Central memory CD8-positive, alpha-beta T cell (primary cell): ENCODE measurements at regions not wholly inside any gene's neighbourhood (a gene's known extent, or its start where the extent isn't known, plus 50 kb on each side); places are given as distances from the start of the nearest gene placed in this dataset.

ENCODE experiments used
- ATAC-seq: fragments of 150-1000 bp; cut with Tn5 transposase; replicated peaks from 2 replicates; pipeline ENCODE4 v1.10.0; 2022; ENCODE audit warnings: mild to moderate bottlenecking, moderate FRiP score, moderate number of reproducible peaks; ENCODE audit not compliant: poor library complexity, severe bottlenecking; ENCODE audit errors: extremely low read depth
- DNase-seq, 2 donors: peaks; one replicate each; pipeline ENCODE4 v3.0.0; 2021; ENCODE audit warnings: low spot score in 2 of 2
- H3K27ac Mint-ChIP-seq: one replicate; pipeline ENCODE4 v1.8.0; 2022; ENCODE audit warnings: low read depth, mild to moderate bottlenecking, moderate library complexity, mixed read lengths
- H3K27me3 Mint-ChIP-seq: one replicate; pipeline ENCODE4 v1.8.0; 2022; ENCODE audit warnings: mixed read lengths
- H3K36me3 Mint-ChIP-seq: one replicate; pipeline ENCODE4 v1.8.0; 2022; ENCODE audit warnings: mild to moderate bottlenecking, moderate library complexity, mixed read lengths; ENCODE audit not compliant: insufficient read depth
- H3K4me1 Mint-ChIP-seq: one replicate; pipeline ENCODE4 v1.8.0; 2022; ENCODE audit warnings: mixed read lengths
- H3K4me3 Mint-ChIP-seq: one replicate; pipeline ENCODE4 v1.8.0; 2022; ENCODE audit warnings: mild to moderate bottlenecking, moderate library complexity, mixed read lengths
- H3K9me3 Mint-ChIP-seq: one replicate; pipeline ENCODE4 v1.8.0; 2022; ENCODE audit warnings: mixed read lengths

DNA sequence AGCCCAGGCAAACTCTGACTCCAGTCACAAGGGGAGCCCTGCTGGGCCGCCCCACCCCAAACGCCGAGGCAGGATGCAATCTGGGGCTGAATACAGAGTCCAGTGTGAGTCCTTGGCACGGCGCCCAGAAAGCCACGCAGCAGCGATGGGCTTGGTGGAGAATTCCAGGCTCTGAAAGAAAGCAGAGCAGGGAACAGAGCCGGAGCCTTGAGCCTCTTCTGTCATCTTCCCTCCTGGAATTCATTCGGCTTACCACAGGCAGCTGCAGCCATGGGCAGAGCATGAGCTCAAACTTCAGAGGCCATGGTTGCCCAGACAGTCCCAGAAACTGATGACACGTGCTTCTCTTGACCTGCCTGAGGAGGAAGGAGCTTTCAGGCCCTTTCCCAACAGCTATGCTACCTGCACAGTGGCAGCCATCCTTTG lies 441.1 kb upstream of the JARID2 start:
- no peaks in the 10 kb centered on the region for H3K9me3 Mint-ChIP-seq
- H3K27ac Mint-ChIP-seq: no peak overlapping the region
- no peaks in the 10 kb centered on the region for H3K36me3 Mint-ChIP-seq
- no peaks in the 10 kb centered on the region for H3K4me1 Mint-ChIP-seq
- no peak for DNase-seq
- H3K4me3 Mint-ChIP-seq: no peak overlapping the region
- H3K27me3 Mint-ChIP-seq: peaks cover 9% of the 10 kb centered on the region
- no peak for ATAC-seq

- Mint-ChIP-seq H3K36me3 (no peaks in the 10 kb centered on the region), H3K4me3 (no peak overlapping the region), H3K4me1 (no peaks in the 10 kb centered on the region), H3K9me3 (no peaks in the 10 kb centered on the region), H3K27me3 (peaks cover 9% of the 10 kb centered on the region), H3K27ac (no peak overlapping the region)
- no peak for DNase-seq
- ATAC-seq: no peak
Measured at GRCh38 chr6:14806101-14806500, 439.8 kb upstream of the JARID2 start.

GRCh38 chr6:14807130-14807529 lies 438.7 kb upstream of the JARID2 start:
- H3K36me3 Mint-ChIP-seq: no peaks in the 10 kb centered on the region
- no peaks in the 10 kb centered on the region for H3K9me3 Mint-ChIP-seq
- H3K4me1 Mint-ChIP-seq: no peaks in the 10 kb centered on the region
- DNase-seq (no peak), ATAC-seq (no peak)
- peaks cover 9% of the 10 kb centered on the region for H3K27me3 Mint-ChIP-seq
- no peak overlapping the region for H3K27ac Mint-ChIP-seq
- H3K4me3 Mint-ChIP-seq: no peak overlapping the region

GRCh38 chr6:14807971-14808370 lies 437.9 kb upstream of the JARID2 start:
- Mint-ChIP-seq H3K4me3 (no peak overlapping the region), H3K9me3 (no peaks in the 10 kb centered on the region), H3K27ac (no peak overlapping the region), H3K36me3 (no peaks in the 10 kb centered on the region), H3K27me3 (peaks cover 9% of the 10 kb centered on the region), H3K4me1 (no peaks in the 10 kb centered on the region)
- ATAC-seq (no peak), DNase-seq (no peak)

- H3K27ac Mint-ChIP-seq: no peak overlapping the region
- DNase-seq (no peak), ATAC-seq (no peak)
- no peak overlapping the region for H3K4me3 Mint-ChIP-seq
- H3K9me3 Mint-ChIP-seq: no peaks in the 10 kb centered on the region
- no peaks in the 10 kb centered on the region for H3K4me1 Mint-ChIP-seq
- H3K27me3 Mint-ChIP-seq: no peaks in the 10 kb centered on the region
- no peaks in the 10 kb centered on the region for H3K36me3 Mint-ChIP-seq
Measured at GRCh38 chr6:14810021-14810420, 435.8 kb upstream of the JARID2 start.

- DNase-seq: no peak
- no peaks in the 10 kb centered on the region for H3K4me1 Mint-ChIP-seq
- H3K9me3 Mint-ChIP-seq: no peaks in the 10 kb centered on the region
- no peaks in the 10 kb centered on the region for H3K36me3 Mint-ChIP-seq
- H3K27ac Mint-ChIP-seq: no peak overlapping the region
- ATAC-seq: no peak
- H3K27me3 Mint-ChIP-seq: no peaks in the 10 kb centered on the region
- H3K4me3 Mint-ChIP-seq: no peak overlapping the region
Measured at GRCh38 chr6:14811775-14812428, 434.0 kb upstream of the JARID2 start.

DNA sequence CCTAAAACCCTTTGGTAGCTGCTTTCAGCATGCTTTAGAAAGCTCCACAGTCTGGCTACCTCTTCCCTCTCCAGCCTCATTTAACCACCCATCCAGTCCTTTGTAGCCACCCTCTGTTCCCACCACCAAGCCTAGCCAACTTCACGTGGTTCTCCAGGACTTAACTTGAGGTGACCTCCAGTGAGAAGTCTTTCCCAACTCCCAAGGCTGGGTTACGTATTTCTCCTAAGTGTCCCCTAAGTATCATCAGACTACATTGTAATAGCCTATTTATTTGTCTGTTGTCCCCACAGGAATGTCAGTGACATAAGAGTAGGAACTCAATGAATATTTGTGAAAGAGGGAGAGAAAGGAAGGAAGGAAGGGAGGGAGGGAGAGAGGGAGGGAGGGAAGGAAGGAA lies 431.9 kb upstream of the JARID2 start:
- Mint-ChIP-seq H3K4me3 (no peak overlapping the region), H3K27me3 (no peaks in the 10 kb centered on the region), H3K4me1 (no peaks in the 10 kb centered on the region), H3K27ac (no peak overlapping the region), H3K9me3 (no peaks in the 10 kb centered on the region), H3K36me3 (no peaks in the 10 kb centered on the region)
- ATAC-seq (no peak), DNase-seq (no peak)

GRCh38 chr6:14816116-14816859 lies 429.6 kb upstream of the JARID2 start:
- Mint-ChIP-seq H3K36me3 (no peaks in the 10 kb centered on the region), H3K27ac (no peak overlapping the region), H3K4me1 (no peaks in the 10 kb centered on the region), H3K4me3 (no peak overlapping the region), H3K9me3 (no peaks in the 10 kb centered on the region), H3K27me3 (no peaks in the 10 kb centered on the region)
- ATAC-seq: no peak
- no peak for DNase-seq

GRCh38 chr6:14817074-14817473 lies 428.8 kb upstream of the JARID2 start:
- Mint-ChIP-seq H3K4me3 (no peak overlapping the region), H3K27me3 (no peaks in the 10 kb centered on the region), H3K9me3 (no peaks in the 10 kb centered on the region), H3K36me3 (no peaks in the 10 kb centered on the region), H3K4me1 (no peaks in the 10 kb centered on the region), H3K27ac (no peak overlapping the region)
- no peak for ATAC-seq
- DNase-seq: no peak

GRCh38 chr6:14818422-14818884 lies 427.4 kb upstream of the JARID2 start:
- no peaks in the 10 kb centered on the region for H3K27me3 Mint-ChIP-seq
- no peak for DNase-seq
- H3K4me3 Mint-ChIP-seq: no peak overlapping the region
- H3K9me3 Mint-ChIP-seq: no peaks in the 10 kb centered on the region
- H3K36me3 Mint-ChIP-seq: no peaks in the 10 kb centered on the region
- no peaks in the 10 kb centered on the region for H3K4me1 Mint-ChIP-seq
- no peak overlapping the region for H3K27ac Mint-ChIP-seq
- ATAC-seq: no peak

- no peak for ATAC-seq
- Mint-ChIP-seq H3K4me3 (no peak overlapping the region), H3K9me3 (no peaks in the 10 kb centered on the region), H3K27me3 (peaks cover 2% of the 10 kb centered on the region), H3K27ac (no peak overlapping the region), H3K4me1 (no peaks in the 10 kb centered on the region), H3K36me3 (no peaks in the 10 kb centered on the region)
- DNase-seq: no peak
Measured at GRCh38 chr6:14819001-14819400, 426.9 kb upstream of the JARID2 start.

DNA sequence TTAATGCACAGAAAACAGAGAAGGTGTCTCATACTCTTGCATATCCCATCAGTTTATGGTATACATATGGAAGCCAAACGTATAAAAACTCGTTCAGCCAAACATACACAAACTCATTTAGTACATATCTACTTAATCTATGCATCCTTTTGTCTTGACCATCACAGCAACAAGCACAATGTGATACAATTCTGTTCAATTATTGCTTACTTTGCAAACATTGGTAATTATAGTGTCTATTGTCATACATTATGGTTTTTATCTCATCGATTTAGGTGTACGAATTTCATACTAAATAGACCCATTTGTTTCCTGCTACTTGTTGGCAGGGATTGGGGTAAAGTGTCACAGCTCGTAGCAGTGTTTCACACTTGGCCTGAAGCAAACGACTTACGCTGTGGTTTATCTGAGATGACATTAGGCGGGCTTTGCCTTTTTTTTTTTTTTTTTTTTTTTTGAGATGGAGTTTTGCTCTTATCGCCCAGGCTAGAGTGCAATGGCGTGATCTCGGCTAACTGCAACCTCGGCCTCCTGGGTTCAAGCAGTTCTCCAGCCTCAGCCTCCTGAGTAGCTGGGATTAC lies 425.9 kb upstream of the JARID2 start:
- no peaks in the 10 kb centered on the region for H3K36me3 Mint-ChIP-seq
- no peak for DNase-seq
- H3K9me3 Mint-ChIP-seq: no peaks in the 10 kb centered on the region
- no peak overlapping the region for H3K4me3 Mint-ChIP-seq
- peaks cover 7% of the 10 kb centered on the region for H3K27me3 Mint-ChIP-seq
- H3K27ac Mint-ChIP-seq: no peak overlapping the region
- no peak for ATAC-seq
- H3K4me1 Mint-ChIP-seq: no peaks in the 10 kb centered on the region

DNA sequence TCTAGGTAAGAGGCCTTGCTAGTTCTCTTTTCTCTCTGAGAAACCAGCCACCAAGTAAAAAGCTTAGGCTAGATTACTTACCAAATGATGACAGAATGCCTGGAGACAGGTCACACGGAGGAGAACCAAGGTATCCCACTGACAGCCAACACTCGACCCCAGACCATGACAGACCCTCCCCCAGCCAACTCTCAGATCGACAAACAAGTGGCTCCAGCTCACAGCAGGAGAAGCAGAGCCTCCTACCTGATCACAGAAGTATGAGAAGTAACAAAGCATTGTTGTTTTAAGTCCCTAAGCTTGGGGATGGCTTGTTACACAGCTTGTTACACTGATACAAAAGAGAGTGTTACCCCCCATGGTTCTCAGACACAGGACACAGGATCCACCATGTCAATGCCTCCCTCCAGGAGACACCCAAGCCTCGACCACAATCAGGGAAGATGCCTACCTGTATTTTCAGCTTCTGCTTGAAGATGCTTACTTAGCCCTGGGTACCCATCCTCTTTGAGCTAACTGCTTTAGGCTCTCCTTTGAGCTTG lies 423.8 kb upstream of the JARID2 start:
- no peak for ATAC-seq
- Mint-ChIP-seq H3K27ac (no peak overlapping the region), H3K36me3 (no peaks in the 10 kb centered on the region), H3K4me3 (no peak overlapping the region), H3K9me3 (no peaks in the 10 kb centered on the region), H3K27me3 (peaks cover 14% of the 10 kb centered on the region), H3K4me1 (no peaks in the 10 kb centered on the region)
- DNase-seq: no peak
